ENCODE measurements at regions not wholly inside any gene's neighbourhood (a gene's known extent, or its start where the extent isn't known, plus 50 kb on each side); places are given as distances from the start of the nearest gene placed in this dataset.
"Not testable (repeated sequence)": the region's sequence is repeated elsewhere in the genome, so short reads cannot be mapped to it uniquely, and the experiment has no call there.

GRCh38 chr10:21110358-21110757, 213.2 kb upstream of the NEBL start:
- H3K4me3 Mint-ChIP-seq (ENCODE audit: unreplicated experiment) = no peak overlapping the region
- no peak overlapping the region for H3K27ac Mint-ChIP-seq (ENCODE audit: unreplicated experiment)
- H3K9me3 Mint-ChIP-seq (ENCODE audit: unreplicated experiment) = peaks cover 2% of the 10 kb centered on the region
- no peaks in the 10 kb centered on the region for H3K4me1 Mint-ChIP-seq (ENCODE audit: low read depth, unreplicated experiment)
- no peak for TF ChIP-seq CTCF (IDR thresholded peaks at IDR 0.05; ENCODE audit: partially characterized antibody, unreplicated experiment)
- DNase-seq = no peak
- H3K27me3 Mint-ChIP-seq (ENCODE audit: unreplicated experiment) = no peaks in the 10 kb centered on the region
- peaks cover 6% of the 10 kb centered on the region for H3K36me3 Mint-ChIP-seq (ENCODE audit: unreplicated experiment)

- not testable (repeated sequence) for H3K4me1 Mint-ChIP-seq (ENCODE audit: low read depth, unreplicated experiment); H3K27me3 Mint-ChIP-seq (ENCODE audit: unreplicated experiment); H3K9me3 Mint-ChIP-seq (ENCODE audit: unreplicated experiment); H3K4me3 Mint-ChIP-seq (ENCODE audit: unreplicated experiment); H3K36me3 Mint-ChIP-seq (ENCODE audit: unreplicated experiment); DNase-seq; H3K27ac Mint-ChIP-seq (ENCODE audit: unreplicated experiment)
Observed at GRCh38 chr10:21106931-21107330, 209.8 kb upstream of the NEBL start.

- H3K4me3 Mint-ChIP-seq (ENCODE audit: unreplicated experiment); H3K27me3 Mint-ChIP-seq (ENCODE audit: unreplicated experiment); H3K4me1 Mint-ChIP-seq (ENCODE audit: low read depth, unreplicated experiment); DNase-seq; H3K9me3 Mint-ChIP-seq (ENCODE audit: unreplicated experiment); H3K27ac Mint-ChIP-seq (ENCODE audit: unreplicated experiment); H3K36me3 Mint-ChIP-seq (ENCODE audit: unreplicated experiment): not testable (repeated sequence)
Observed at GRCh38 chr10:21105331-21105730, 208.2 kb upstream of the NEBL start.

GRCh38 chr10:21100871-21101514, 203.9 kb upstream of the NEBL start:
- Mint-ChIP-seq H3K27me3 (ENCODE audit: unreplicated experiment) (no peaks in the 10 kb centered on the region), H3K4me3 (ENCODE audit: unreplicated experiment) (no peak overlapping the region), H3K36me3 (ENCODE audit: unreplicated experiment) (no peaks in the 10 kb centered on the region), H3K4me1 (ENCODE audit: low read depth, unreplicated experiment) (peaks cover 3% of the 10 kb centered on the region), H3K9me3 (ENCODE audit: unreplicated experiment) (no peaks in the 10 kb centered on the region), H3K27ac (ENCODE audit: unreplicated experiment) (no peak overlapping the region)
- no peak for TF ChIP-seq CTCF (IDR thresholded peaks at IDR 0.05; ENCODE audit: partially characterized antibody, unreplicated experiment)
- no peak for DNase-seq

- no peaks in the 10 kb centered on the region for H3K9me3 Mint-ChIP-seq (ENCODE audit: unreplicated experiment)
- no peaks in the 10 kb centered on the region for H3K27me3 Mint-ChIP-seq (ENCODE audit: unreplicated experiment)
- TF ChIP-seq CTCF (IDR thresholded peaks at IDR 0.05; ENCODE audit: partially characterized antibody, unreplicated experiment) = no peak
- DNase-seq = no peak
- peaks cover 3% of the 10 kb centered on the region for H3K4me1 Mint-ChIP-seq (ENCODE audit: low read depth, unreplicated experiment)
- no peak overlapping the region for H3K27ac Mint-ChIP-seq (ENCODE audit: unreplicated experiment)
- H3K36me3 Mint-ChIP-seq (ENCODE audit: unreplicated experiment) = no peaks in the 10 kb centered on the region
- no peak overlapping the region for H3K4me3 Mint-ChIP-seq (ENCODE audit: unreplicated experiment)
Observed at GRCh38 chr10:21100190-21100589, 203.1 kb upstream of the NEBL start.

- TF ChIP-seq CTCF (IDR thresholded peaks at IDR 0.05; ENCODE audit: partially characterized antibody, unreplicated experiment) = no peak
- Mint-ChIP-seq H3K27me3 (ENCODE audit: unreplicated experiment) (no peaks in the 10 kb centered on the region), H3K4me3 (ENCODE audit: unreplicated experiment) (no peak overlapping the region), H3K27ac (ENCODE audit: unreplicated experiment) (no peak overlapping the region), H3K9me3 (ENCODE audit: unreplicated experiment) (no peaks in the 10 kb centered on the region), H3K36me3 (ENCODE audit: unreplicated experiment) (no peaks in the 10 kb centered on the region), H3K4me1 (ENCODE audit: low read depth, unreplicated experiment) (peaks cover 3% of the 10 kb centered on the region)
- no peak for DNase-seq
Observed at GRCh38 chr10:21099291-21100062, 202.4 kb upstream of the NEBL start.
